ENCODE measurements at regions not wholly inside any gene's neighbourhood (a gene's known extent, or its start where the extent isn't known, plus 50 kb on each side); places are given as distances from the start of the nearest gene placed in this dataset.
"Not testable (repeated sequence)": the region's sequence is repeated elsewhere in the genome, so short reads cannot be mapped to it uniquely, and the experiment has no call there.

DNA sequence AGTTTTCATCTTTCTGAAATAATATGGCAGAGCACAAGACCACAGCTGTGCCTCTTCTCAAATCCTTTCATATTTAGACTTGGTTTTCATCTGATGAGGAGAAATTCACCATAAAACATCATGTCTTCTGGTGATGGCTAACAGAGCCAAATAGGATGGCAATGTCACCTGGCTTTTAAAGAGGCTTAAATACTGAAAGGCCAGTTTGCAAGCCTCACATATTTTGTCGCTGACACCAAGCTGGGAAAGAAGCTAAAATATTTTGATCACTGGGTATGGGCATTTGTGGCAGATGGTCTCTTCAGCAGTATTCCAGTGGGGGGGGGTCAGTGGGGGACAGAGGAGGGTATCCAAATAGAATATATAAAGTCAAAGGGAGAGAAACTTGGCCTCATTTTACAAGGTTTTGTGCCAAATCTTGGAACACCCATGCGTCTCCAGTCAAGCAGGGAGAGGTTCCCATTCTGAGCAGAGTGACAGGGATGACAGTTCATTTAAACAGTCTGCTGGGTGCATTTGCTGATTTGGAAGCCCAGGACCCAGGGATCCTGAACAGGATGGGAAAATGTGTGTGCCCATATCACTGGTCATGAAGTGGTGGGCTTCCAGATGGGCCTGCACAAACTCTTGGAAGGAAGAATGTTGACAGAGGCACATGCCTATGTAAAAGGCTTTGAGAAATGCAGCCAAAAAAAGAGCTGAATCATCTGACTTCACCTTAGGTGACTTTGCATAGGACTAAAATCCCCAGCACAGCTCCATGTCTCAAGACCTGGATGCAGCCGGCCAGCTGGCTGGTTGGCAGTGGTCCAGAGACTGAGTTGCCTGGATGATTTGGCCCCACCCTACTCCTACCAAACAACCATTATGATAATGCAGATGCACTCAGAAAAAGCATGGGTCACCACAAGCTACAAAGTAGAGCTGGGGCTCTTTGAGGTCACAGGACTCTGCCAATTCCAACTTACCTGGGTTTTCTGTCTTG, 484.4 kb upstream of the NR3C2 start:
- WGBS, 2 donors: 61 to 65% methylated on average over 3 of the region's 3 CpGs
- Histone ChIP-seq H3K36me3 (ENCODE audit: control insufficient read depth in 2 of 2, insufficient read depth in 2 of 2, low read length in 1 of 2) (no peaks in the 10 kb centered on the region), H3K4me1 (ENCODE audit: control insufficient read depth in 2 of 2, insufficient read depth in 2 of 2, low read length in 1 of 2) (peaks cover 0 to 4% of the 10 kb centered on the region in 2 donors), H3K4me3 (ENCODE audit: low read depth in 1 of 2, low read length in 2 of 2) (no peak overlapping the region), H3K27me3 (ENCODE audit: control insufficient read depth in 1 of 2, insufficient read depth in 2 of 2, low read length in 2 of 2) (no peaks in the 10 kb centered on the region), H3K9me3 (ENCODE audit: control insufficient read depth in 2 of 2, insufficient read depth in 1 of 2, low read depth in 1 of 2, low read length in 1 of 2) (no peaks in the 10 kb centered on the region), H3K27ac (ENCODE audit: low read depth in 2 of 2, low read length in 1 of 2) (no peak overlapping the region)

DNA sequence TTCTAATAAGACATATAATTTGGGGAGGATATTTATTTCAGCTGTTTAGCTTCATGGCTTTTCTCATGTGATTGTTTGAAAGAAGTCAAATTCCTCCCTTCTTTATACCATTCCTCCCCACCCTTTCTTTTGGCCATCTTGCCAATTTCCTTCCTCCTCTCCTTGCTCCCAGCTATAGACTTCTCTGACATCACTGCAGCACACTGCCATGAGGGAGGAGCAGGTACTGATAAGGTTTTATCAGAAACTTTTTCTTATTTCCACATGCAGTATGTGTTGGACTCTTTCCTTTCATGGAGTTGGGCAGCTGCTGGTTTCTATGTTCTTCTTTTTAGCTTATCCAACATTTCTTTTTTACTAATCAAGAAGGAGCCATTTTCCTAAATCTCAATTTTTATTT, 481.7 kb upstream of the NR3C2 start:
- H3K4me1 ChIP-seq (ENCODE audit: control insufficient read depth in 2 of 2, insufficient read depth in 2 of 2, low read length in 1 of 2): peaks cover 0 to 4% of the 10 kb centered on the region in 2 donors
- no peaks in the 10 kb centered on the region for H3K27me3 ChIP-seq (ENCODE audit: control insufficient read depth in 1 of 2, insufficient read depth in 2 of 2, low read length in 2 of 2)
- H3K9me3 ChIP-seq (ENCODE audit: control insufficient read depth in 2 of 2, insufficient read depth in 1 of 2, low read depth in 1 of 2, low read length in 1 of 2): no peaks in the 10 kb centered on the region
- no peak overlapping the region for H3K27ac ChIP-seq (ENCODE audit: low read depth in 2 of 2, low read length in 1 of 2)
- no peak overlapping the region for H3K4me3 ChIP-seq (ENCODE audit: low read depth in 1 of 2, low read length in 2 of 2)
- H3K36me3 ChIP-seq (ENCODE audit: control insufficient read depth in 2 of 2, insufficient read depth in 2 of 2, low read length in 1 of 2): no peaks in the 10 kb centered on the region

DNA sequence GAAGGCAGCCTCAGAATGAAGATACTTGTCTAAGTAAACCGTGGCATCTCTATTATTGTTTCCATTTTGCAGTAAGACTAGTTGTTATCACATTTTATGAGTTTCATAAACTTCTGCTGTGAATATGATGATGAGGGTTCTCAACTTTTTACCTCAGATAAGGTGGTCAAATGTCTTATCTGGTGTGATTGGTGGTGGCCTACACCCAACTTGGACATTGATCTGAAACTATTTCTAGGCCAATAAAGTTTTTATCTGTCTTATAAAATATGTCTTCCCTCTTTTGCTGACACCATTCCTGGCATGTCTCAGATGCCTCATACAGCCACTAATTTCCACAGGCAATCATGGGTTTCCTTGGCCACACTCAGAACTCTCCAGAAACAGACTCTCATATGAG, 480.3 kb upstream of the NR3C2 start:
- Histone ChIP-seq H3K27ac (ENCODE audit: low read depth in 2 of 2, low read length in 1 of 2) (no peak overlapping the region), H3K36me3 (ENCODE audit: control insufficient read depth in 2 of 2, insufficient read depth in 2 of 2, low read length in 1 of 2) (no peaks in the 10 kb centered on the region), H3K9me3 (ENCODE audit: control insufficient read depth in 2 of 2, insufficient read depth in 1 of 2, low read depth in 1 of 2, low read length in 1 of 2) (no peaks in the 10 kb centered on the region), H3K27me3 (ENCODE audit: control insufficient read depth in 1 of 2, insufficient read depth in 2 of 2, low read length in 2 of 2) (no peaks in the 10 kb centered on the region), H3K4me3 (ENCODE audit: low read depth in 1 of 2, low read length in 2 of 2) (no peak overlapping the region), H3K4me1 (ENCODE audit: control insufficient read depth in 2 of 2, insufficient read depth in 2 of 2, low read length in 1 of 2) (peaks cover 0 to 4% of the 10 kb centered on the region in 2 donors)
- WGBS, 2 donors: 77 to 88% methylated on average over 1 of the region's 1 CpG

DNA sequence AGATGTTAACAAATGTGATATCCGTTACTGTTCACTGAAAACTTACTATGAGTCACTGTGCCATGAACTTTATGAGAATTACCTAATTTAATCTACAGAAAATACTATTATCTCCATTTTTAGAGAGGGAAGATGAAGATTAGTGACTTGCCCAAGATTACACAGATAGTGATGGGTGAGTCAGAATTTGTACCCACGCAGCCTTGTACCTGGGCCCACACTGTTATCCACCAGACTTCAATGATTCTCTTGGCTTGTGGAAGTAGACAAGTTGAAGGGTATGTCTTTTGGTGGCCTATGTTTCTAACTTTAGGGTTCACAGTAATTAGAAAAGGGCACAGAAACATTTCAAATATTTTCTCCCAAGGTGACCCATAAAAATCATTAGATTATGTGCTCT, 472.5 kb upstream of the NR3C2 start:
- no peaks in the 10 kb centered on the region for H3K36me3 ChIP-seq (ENCODE audit: control insufficient read depth in 2 of 2, insufficient read depth in 2 of 2, low read length in 1 of 2)
- H3K27ac ChIP-seq (ENCODE audit: low read depth in 2 of 2, low read length in 1 of 2): no peak overlapping the region
- H3K4me1 ChIP-seq (ENCODE audit: control insufficient read depth in 2 of 2, insufficient read depth in 2 of 2, low read length in 1 of 2): no peaks in the 10 kb centered on the region
- no peaks in the 10 kb centered on the region for H3K9me3 ChIP-seq (ENCODE audit: control insufficient read depth in 2 of 2, insufficient read depth in 1 of 2, low read depth in 1 of 2, low read length in 1 of 2)
- WGBS, 2 donors: 88 to 89% methylated on average over 2 of the region's 2 CpGs
- H3K27me3 ChIP-seq (ENCODE audit: control insufficient read depth in 1 of 2, insufficient read depth in 2 of 2, low read length in 2 of 2): no peaks in the 10 kb centered on the region
- no peak overlapping the region for H3K4me3 ChIP-seq (ENCODE audit: low read depth in 1 of 2, low read length in 2 of 2)

DNA sequence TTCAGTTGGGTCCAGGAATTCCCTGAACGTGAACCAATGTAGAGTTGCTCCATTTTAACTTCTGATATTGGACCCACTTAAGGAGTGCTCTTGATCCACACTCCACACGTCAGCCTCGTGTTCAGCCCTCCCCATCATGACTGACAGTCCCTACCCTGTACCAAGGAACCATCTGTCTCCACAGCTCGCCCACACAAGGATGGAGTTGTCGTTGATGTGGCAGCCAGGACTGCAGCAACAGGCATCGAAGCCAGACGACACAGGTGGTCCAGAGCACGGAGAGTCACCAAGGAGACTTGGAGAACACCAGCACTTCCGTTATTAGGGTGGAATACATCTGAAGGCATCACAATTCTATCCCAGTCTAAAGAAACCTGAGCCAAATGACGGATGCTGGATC, 472.1 kb upstream of the NR3C2 start:
- Histone ChIP-seq H3K27ac (ENCODE audit: low read depth in 2 of 2, low read length in 1 of 2) (no peak overlapping the region), H3K4me1 (ENCODE audit: control insufficient read depth in 2 of 2, insufficient read depth in 2 of 2, low read length in 1 of 2) (no peaks in the 10 kb centered on the region), H3K4me3 (ENCODE audit: low read depth in 1 of 2, low read length in 2 of 2) (no peak overlapping the region), H3K27me3 (ENCODE audit: control insufficient read depth in 1 of 2, insufficient read depth in 2 of 2, low read length in 2 of 2) (no peaks in the 10 kb centered on the region), H3K36me3 (ENCODE audit: control insufficient read depth in 2 of 2, insufficient read depth in 2 of 2, low read length in 1 of 2) (no peaks in the 10 kb centered on the region), H3K9me3 (ENCODE audit: control insufficient read depth in 2 of 2, insufficient read depth in 1 of 2, low read depth in 1 of 2, low read length in 1 of 2) (no peaks in the 10 kb centered on the region)
- 88 to 91% methylated on average over 10 of the region's 10 CpGs for WGBS, 2 donors

DNA sequence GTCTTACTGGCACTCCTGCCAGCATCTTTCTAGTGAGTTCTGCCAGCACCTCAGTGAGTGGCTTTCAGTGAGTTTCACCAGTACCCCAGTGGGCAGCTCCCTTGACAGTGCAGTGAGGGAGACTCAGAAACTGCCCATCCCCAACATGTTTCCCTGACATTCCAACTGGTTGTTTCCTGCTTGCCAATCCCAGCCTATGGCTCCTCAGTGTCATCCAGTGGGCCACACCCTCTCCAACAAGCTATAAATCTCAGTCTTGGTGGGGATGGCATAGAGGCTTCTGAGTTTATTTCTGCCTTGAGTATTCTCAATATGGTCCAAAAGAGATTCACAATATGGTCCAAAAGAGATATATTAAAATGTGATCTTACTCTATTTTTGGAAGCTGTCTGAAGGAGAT, 461.2 kb upstream of the NR3C2 start:
- Histone ChIP-seq H3K9me3 (ENCODE audit: control insufficient read depth in 2 of 2, insufficient read depth in 1 of 2, low read depth in 1 of 2, low read length in 1 of 2) (no peaks in the 10 kb centered on the region), H3K27me3 (ENCODE audit: control insufficient read depth in 1 of 2, insufficient read depth in 2 of 2, low read length in 2 of 2) (no peaks in the 10 kb centered on the region), H3K27ac (ENCODE audit: low read depth in 2 of 2, low read length in 1 of 2) (no peak overlapping the region), H3K4me1 (ENCODE audit: control insufficient read depth in 2 of 2, insufficient read depth in 2 of 2, low read length in 1 of 2) (no peaks in the 10 kb centered on the region), H3K36me3 (ENCODE audit: control insufficient read depth in 2 of 2, insufficient read depth in 2 of 2, low read length in 1 of 2) (no peaks in the 10 kb centered on the region), H3K4me3 (ENCODE audit: low read depth in 1 of 2, low read length in 2 of 2) (no peak overlapping the region)

DNA sequence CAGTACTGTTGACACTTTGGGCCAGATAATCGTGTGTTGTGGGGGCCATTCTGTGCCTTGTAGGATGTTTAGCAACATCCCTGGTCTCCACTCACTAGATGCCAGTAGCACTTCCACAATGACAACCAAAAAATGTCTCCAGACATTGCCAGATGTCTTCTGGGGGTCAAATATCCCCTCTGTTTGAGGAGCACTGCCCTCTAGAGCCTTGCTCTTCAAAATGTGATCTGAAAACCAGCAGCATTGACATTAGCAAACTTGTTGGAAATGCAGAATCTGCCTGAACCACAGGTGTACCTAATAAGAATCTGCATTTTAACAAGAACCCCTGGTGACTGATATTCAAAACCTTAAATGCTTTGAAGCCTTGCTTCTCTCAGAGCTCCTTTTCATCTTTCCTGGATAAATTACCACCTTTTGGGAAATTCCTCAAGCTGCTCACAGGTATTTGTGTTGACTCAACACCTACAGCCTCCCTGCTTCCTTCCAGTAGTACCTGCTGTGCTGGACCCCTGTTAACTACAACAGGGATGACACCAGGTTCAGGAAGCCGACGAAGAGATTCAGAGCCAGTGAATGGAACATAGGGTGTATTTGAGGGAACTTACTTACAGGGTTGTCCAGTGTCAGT, 459.0 kb upstream of the NR3C2 start:
- Histone ChIP-seq H3K4me1 (ENCODE audit: control insufficient read depth in 2 of 2, insufficient read depth in 2 of 2, low read length in 1 of 2) (no peaks in the 10 kb centered on the region), H3K9me3 (ENCODE audit: control insufficient read depth in 2 of 2, insufficient read depth in 1 of 2, low read depth in 1 of 2, low read length in 1 of 2) (peaks cover 0 to 8% of the 10 kb centered on the region in 2 donors), H3K27ac (ENCODE audit: low read depth in 2 of 2, low read length in 1 of 2) (no peak overlapping the region), H3K36me3 (ENCODE audit: control insufficient read depth in 2 of 2, insufficient read depth in 2 of 2, low read length in 1 of 2) (no peaks in the 10 kb centered on the region), H3K27me3 (ENCODE audit: control insufficient read depth in 1 of 2, insufficient read depth in 2 of 2, low read length in 2 of 2) (no peaks in the 10 kb centered on the region), H3K4me3 (ENCODE audit: low read depth in 1 of 2, low read length in 2 of 2) (no peak overlapping the region)
- 58 to 72% methylated on average over 3 of the region's 3 CpGs for WGBS, 2 donors

DNA sequence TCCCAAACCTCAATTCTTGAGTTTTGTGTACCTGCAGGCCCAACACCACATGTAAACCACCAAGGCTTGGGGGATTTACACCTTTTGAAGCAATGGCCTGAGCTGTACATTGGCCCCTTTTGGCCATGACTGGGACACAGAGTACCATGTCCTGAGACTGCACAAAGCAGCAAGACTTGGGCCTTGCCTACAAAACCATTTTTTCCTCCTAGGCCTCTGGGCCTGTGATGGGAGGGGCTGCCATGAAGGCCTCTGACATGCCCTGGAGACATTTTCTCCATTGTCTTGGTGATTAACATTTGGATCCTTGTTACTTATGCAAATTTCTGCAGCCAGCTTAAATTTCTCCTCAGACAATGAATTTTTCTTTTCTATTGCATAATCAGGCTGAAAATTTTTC, 455.9 kb upstream of the NR3C2 start:
- H3K9me3 ChIP-seq (ENCODE audit: control insufficient read depth in 2 of 2, insufficient read depth in 1 of 2, low read depth in 1 of 2, low read length in 1 of 2); H3K4me3 ChIP-seq (ENCODE audit: low read depth in 1 of 2, low read length in 2 of 2); H3K27me3 ChIP-seq (ENCODE audit: control insufficient read depth in 1 of 2, insufficient read depth in 2 of 2, low read length in 2 of 2); H3K27ac ChIP-seq (ENCODE audit: low read depth in 2 of 2, low read length in 1 of 2); H3K4me1 ChIP-seq (ENCODE audit: control insufficient read depth in 2 of 2, insufficient read depth in 2 of 2, low read length in 1 of 2); H3K36me3 ChIP-seq (ENCODE audit: control insufficient read depth in 2 of 2, insufficient read depth in 2 of 2, low read length in 1 of 2): not testable (repeated sequence)

DNA sequence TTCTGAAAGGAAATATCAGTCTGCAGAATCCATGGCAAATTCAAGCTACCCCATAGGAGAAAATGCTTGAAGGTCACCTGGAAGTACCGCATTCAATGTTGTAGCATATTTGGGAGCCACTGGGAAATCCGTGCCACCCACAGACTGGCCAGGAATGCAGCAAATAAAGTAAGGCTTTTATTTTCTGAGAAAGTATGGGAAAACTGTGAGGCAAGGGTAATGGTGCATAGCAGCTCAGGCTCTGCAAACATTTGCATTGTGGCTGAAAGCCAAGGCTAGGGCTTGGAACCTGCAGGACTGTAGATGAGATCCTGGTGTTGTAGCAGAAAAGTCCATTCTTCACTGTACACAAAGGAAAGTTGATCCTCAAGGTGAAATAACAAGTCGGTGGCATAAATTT, 450.9 kb upstream of the NR3C2 start:
- 52 to 61% methylated on average over 3 of the region's 3 CpGs for WGBS, 2 donors
- Histone ChIP-seq H3K4me3 (ENCODE audit: low read depth in 1 of 2, low read length in 2 of 2) (no peak overlapping the region), H3K27ac (ENCODE audit: low read depth in 2 of 2, low read length in 1 of 2) (no peak overlapping the region), H3K36me3 (ENCODE audit: control insufficient read depth in 2 of 2, insufficient read depth in 2 of 2, low read length in 1 of 2) (no peaks in the 10 kb centered on the region), H3K4me1 (ENCODE audit: control insufficient read depth in 2 of 2, insufficient read depth in 2 of 2, low read length in 1 of 2) (no peaks in the 10 kb centered on the region), H3K9me3 (ENCODE audit: control insufficient read depth in 2 of 2, insufficient read depth in 1 of 2, low read depth in 1 of 2, low read length in 1 of 2) (peaks cover 0 to 7% of the 10 kb centered on the region in 2 donors), H3K27me3 (ENCODE audit: control insufficient read depth in 1 of 2, insufficient read depth in 2 of 2, low read length in 2 of 2) (no peaks in the 10 kb centered on the region)

DNA sequence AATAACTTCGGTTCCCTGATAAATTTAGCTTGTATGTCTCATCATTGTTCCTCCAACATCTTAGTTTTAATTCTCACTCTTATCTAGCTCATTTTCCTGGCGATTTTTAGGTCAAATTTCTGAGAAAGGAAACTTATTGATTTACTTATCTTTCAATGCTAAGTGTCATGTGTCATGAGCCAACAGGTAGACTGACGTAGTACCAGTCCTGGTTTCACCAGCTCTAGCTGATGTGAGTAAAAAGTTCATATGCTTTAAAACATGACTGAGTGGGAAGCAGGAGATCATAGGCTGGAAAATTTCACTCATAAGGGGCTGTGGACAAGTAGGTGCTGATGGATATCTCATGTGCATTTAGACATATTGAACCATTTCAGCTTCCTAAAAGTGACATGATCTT, 441.7 kb upstream of the NR3C2 start:
- 68 to 79% methylated on average over 3 of the region's 3 CpGs for WGBS, 2 donors
- no peak overlapping the region for H3K4me3 ChIP-seq (ENCODE audit: low read depth in 1 of 2, low read length in 2 of 2)
- no peaks in the 10 kb centered on the region for H3K4me1 ChIP-seq (ENCODE audit: control insufficient read depth in 2 of 2, insufficient read depth in 2 of 2, low read length in 1 of 2)

More for the DNA sequence above, 441.7 kb upstream of the NR3C2 start:
- no peaks in the 10 kb centered on the region for H3K27me3 ChIP-seq (ENCODE audit: control insufficient read depth in 1 of 2, insufficient read depth in 2 of 2, low read length in 2 of 2)
- H3K27ac ChIP-seq (ENCODE audit: low read depth in 2 of 2, low read length in 1 of 2): no peak overlapping the region
- no peaks in the 10 kb centered on the region for H3K9me3 ChIP-seq (ENCODE audit: control insufficient read depth in 2 of 2, insufficient read depth in 1 of 2, low read depth in 1 of 2, low read length in 1 of 2)
- no peaks in the 10 kb centered on the region for H3K36me3 ChIP-seq (ENCODE audit: control insufficient read depth in 2 of 2, insufficient read depth in 2 of 2, low read length in 1 of 2)
